Sigmoid colon (tissue), 4 donors: ENCODE measurements at regions not wholly inside any gene's neighbourhood (a gene's known extent, or its start where the extent isn't known, plus 50 kb on each side); places are given as distances from the start of the nearest gene placed in this dataset.

ENCODE experiments used
- CTCF ChIP-seq, 4 experiments: fragments of 450-650 bp in 3 of 4; fragments of 200-600 bp in 1 of 4; IDR thresholded peaks; one replicate each; pipeline ENCODE4 v1.5.1; 2016 to 2019; ENCODE audit warnings: antibody characterized with exemption in 4 of 4, mild to moderate bottlenecking in 3 of 4, moderate library complexity in 2 of 4
- EP300 ChIP-seq, 4 donors: sonication (generic); formaldehyde crosslinking; IDR thresholded peaks; one replicate each; pipeline ENCODE4 v1.6.1; 2017; ENCODE audit warnings: antibody characterized with exemption in 4 of 4
- POLR2A ChIP-seq, 2 donors: fragments of 450-650 bp; IDR thresholded peaks; one replicate each; pipeline ENCODE4 v1.6.1; 2016; ENCODE audit warnings: antibody characterized with exemption in 2 of 2, mild to moderate bottlenecking in 2 of 2, moderate library complexity in 2 of 2
- POLR2AphosphoS5 ChIP-seq, 4 donors: sonication (generic); formaldehyde crosslinking; IDR thresholded peaks; one replicate each; pipeline ENCODE4 v1.6.1; 2017; ENCODE audit warnings: antibody characterized with exemption in 4 of 4

GRCh38 chr14:101461891-101462290, 99.4 kb upstream of the DIO3 start:
- TF ChIP-seq POLR2A (IDR thresholded peaks at IDR 0.05) (no peak), CTCF (IDR thresholded peaks at IDR 0.05) (no peak), POLR2AphosphoS5 (IDR thresholded peaks at IDR 0.05) (no peak), EP300 (IDR thresholded peaks at IDR 0.05) (no peak)
